Dermis blood vessel endothelial cell (primary cell): ENCODE measurements at regions not wholly inside any gene's neighbourhood (a gene's known extent, or its start where the extent isn't known, plus 50 kb on each side); places are given as distances from the start of the nearest gene placed in this dataset.
"Not testable (repeated sequence)": the region's sequence is repeated elsewhere in the genome, so short reads cannot be mapped to it uniquely, and the experiment has no call there.

Experiments used
- DNase-seq: peaks from one replicate; pipeline ENCODE4 v3.0.0; 2010

- no peak for DNase-seq
These were observed 593.1 kb upstream of the USP24 start for GRCh38 chr1:55808263-55808662.

GRCh38 chr1:55803429-55803828 lies 588.3 kb upstream of the USP24 start:
- no peak for DNase-seq

GRCh38 chr1:55801481-55801880 lies 586.3 kb upstream of the USP24 start:
- no peak for DNase-seq

- no peak for DNase-seq
These were observed 585.3 kb upstream of the USP24 start for GRCh38 chr1:55800503-55800902.

GRCh38 chr1:55793856-55794255 lies 578.7 kb upstream of the USP24 start:
- no peak for DNase-seq

GRCh38 chr1:55792870-55793269 lies 577.7 kb upstream of the USP24 start:
- no peak for DNase-seq

GRCh38 chr1:55789466-55789865 lies 574.3 kb upstream of the USP24 start:
- no peak for DNase-seq

- no peak for DNase-seq
These were observed 571.2 kb upstream of the USP24 start for GRCh38 chr1:55786396-55786795.

- not testable (repeated sequence) for DNase-seq
These were observed 569.8 kb upstream of the USP24 start for GRCh38 chr1:55784941-55785450.

- DNase-seq = no peak
These were observed 566.8 kb upstream of the USP24 start for GRCh38 chr1:55781944-55782482.

GRCh38 chr1:55781003-55781402 lies 565.8 kb upstream of the USP24 start:
- no peak for DNase-seq

- DNase-seq = no peak
These were observed 562.4 kb upstream of the USP24 start for GRCh38 chr1:55777545-55777944.

- no peak for DNase-seq
These were observed 559.8 kb upstream of the USP24 start for GRCh38 chr1:55775007-55775406.

GRCh38 chr1:55774446-55774845 lies 559.3 kb upstream of the USP24 start:
- no peak for DNase-seq

- no peak for DNase-seq
These were observed 558.2 kb upstream of the USP24 start for GRCh38 chr1:55773211-55773940.

GRCh38 chr1:55768327-55768952 lies 553.3 kb upstream of the USP24 start:
- no peak for DNase-seq

GRCh38 chr1:55767171-55767570 lies 552.0 kb upstream of the USP24 start:
- no peak for DNase-seq

GRCh38 chr1:55765505-55765904 lies 550.3 kb upstream of the USP24 start:
- not testable (repeated sequence) for DNase-seq

- DNase-seq = no peak
These were observed 536.6 kb upstream of the USP24 start for GRCh38 chr1:55751776-55752175.

GRCh38 chr1:55750628-55750995 lies 535.4 kb upstream of the USP24 start:
- no peak for DNase-seq

- no peak for DNase-seq
These were observed 534.9 kb upstream of the USP24 start for GRCh38 chr1:55749975-55750627.

- DNase-seq = no peak
These were observed 532.3 kb upstream of the USP24 start for GRCh38 chr1:55747408-55747841.

- DNase-seq = no peak
These were observed 531.5 kb upstream of the USP24 start for GRCh38 chr1:55746710-55747109.

GRCh38 chr1:55741516-55741915 lies 526.4 kb upstream of the USP24 start:
- no peak for DNase-seq
